ENCODE measurements at regions not wholly inside any gene's neighbourhood (a gene's known extent, or its start where the extent isn't known, plus 50 kb on each side); places are given as distances from the start of the nearest gene placed in this dataset.
"Not testable (repeated sequence)": the region's sequence is repeated elsewhere in the genome, so short reads cannot be mapped to it uniquely, and the experiment has no call there.

DNA sequence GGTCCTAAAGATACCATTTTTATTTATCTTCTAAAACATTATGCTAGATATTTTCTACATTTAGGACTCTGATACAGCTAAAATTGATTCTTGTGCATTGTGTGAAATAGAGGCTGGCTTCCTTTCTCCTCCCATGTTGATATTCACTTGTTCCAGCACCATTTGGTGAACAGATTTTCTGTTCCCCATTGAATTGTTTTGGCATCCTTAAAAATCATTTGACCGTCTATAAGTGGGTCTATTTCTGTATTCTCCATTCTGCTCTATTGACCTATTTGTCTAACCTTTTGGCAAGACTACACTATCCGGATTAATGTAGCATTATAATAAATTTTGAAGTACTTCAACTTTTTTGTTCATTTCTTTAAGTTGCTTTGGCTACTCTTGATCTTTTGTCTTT is 2689.2 kb downstream of the PCDH9 start:
- DNase-seq (ENCODE audit: low spot score): no peak

DNA sequence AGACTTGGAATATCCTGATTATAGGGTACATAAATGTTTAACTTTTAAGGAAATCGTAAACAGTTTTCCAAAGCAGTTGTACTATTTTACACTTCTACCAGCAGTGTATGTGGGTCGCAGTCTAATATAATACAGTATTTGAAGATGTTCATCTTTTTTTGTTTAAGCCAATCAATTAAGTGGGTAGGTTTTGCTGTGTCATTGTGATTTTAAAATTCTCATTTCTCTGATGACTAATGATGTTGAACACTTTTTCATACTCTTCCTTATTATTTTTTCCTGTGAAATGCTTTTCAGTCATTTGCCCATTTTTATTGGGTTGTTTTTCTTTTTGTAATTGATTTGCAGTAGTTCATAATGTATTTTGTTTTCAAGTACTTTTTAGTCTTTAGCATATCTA is 2689.7 kb downstream of the PCDH9 start:
- no peak for DNase-seq (ENCODE audit: low spot score)

DNA sequence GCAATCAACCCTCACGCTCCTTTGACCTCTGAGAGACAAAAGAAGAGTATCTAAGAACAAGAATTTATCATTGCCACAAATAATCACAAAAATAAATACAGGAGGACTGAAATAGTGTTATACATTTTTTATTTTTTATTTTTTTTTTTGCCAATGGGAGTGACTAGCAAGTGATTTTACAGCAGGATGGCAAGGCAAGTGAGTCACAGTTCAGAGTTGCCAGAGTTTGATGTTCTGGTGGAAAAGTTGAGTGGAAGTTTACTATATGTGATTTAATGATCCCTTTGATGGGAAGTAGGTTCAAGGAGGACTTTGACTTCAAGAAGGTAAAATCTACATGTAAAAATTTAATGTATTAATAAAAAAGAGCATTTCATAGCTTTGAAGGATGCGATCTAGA is 2691.4 kb downstream of the PCDH9 start:
- DNase-seq (ENCODE audit: low spot score): no peak

DNA sequence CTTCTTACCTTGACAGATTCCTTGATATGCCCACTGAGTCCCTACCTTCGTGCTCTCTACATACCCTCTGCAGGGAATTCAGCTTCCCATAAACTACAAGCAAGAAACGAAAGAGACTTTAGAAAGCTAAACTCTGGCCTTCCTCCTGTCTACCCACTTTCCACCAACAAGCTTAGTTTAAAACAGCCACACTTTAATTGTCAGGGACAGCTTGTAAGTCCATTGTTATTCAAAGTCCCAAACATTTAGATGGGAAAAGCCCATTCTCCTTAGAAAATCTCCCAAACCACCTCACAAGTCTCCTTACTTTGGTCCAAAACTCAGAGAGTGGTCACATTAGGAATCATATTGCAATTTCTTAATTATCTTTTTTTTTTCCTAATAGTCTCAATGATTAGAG is 2695.8 kb downstream of the PCDH9 start:
- no peak for DNase-seq (ENCODE audit: low spot score)

DNA sequence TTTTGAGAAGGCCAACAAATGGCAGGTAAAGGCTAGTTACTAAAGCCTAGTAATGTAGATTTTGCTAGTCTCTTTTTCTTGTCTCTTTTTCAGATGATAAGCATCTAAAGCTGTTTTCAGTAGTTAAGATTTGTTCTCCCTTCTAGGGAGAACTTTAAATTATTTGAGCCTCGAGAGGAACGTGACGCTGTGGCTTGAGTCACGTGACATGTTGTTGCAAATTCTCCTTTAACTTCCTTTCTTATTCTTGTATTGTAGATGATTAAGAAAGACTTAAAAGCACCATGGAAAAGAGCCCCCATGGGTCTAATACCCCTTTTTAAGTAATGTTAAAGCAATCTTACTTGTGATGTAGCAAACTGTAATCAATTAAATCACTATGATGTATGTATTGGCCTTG is 2698.7 kb downstream of the PCDH9 start:
- no peak for DNase-seq (ENCODE audit: low spot score)

DNA sequence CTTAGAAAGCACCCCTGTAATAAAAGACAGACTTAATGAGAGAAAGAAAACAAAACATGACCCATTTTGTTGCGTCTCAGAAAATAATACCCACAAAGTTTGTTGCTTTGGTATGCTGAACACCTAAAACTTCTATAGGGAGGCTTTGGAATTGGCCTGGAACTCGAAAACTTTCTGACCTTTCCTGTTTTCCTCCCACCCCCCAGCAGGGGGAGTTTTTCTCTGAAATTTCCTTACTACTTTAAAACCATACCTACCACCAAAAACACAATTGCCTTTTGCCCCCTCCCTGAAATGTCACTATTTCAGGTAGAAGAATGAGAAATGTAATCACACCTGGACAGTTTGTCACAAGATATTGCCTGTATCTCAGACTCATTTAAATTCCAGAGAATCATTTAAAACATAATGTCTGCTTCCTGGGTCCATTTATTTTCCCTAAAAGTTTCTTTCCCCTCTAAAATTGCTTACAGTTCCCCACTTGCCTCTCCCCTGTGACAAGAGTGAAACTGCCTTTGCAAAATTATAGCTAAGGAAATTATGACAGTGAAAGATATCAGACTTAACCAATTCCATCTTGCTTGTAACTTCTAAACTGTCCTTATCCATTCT is 2700.2 kb downstream of the PCDH9 start:
- DNase-seq (ENCODE audit: low spot score): peak; percentile 13

DNA sequence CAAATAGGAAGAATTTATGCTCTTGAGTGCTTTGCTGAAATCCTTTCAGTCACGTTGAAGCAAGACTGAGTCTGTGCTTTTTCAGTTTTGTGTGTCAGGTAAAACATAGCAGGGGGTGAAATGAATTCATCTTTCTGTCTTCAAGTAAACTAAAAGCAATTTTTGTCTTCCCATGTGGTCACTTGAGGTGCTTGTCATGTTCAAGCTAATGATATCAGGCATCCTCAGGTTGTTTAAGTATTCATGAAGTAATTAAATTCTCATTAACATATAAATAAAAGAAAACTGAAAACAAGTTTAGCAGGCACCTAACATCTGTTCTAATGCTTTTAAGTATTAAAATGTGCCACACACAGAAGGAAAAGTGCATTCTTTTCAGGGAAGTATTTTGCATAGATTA is 2701.3 kb downstream of the PCDH9 start:
- DNase-seq (ENCODE audit: low spot score): no peak

DNA sequence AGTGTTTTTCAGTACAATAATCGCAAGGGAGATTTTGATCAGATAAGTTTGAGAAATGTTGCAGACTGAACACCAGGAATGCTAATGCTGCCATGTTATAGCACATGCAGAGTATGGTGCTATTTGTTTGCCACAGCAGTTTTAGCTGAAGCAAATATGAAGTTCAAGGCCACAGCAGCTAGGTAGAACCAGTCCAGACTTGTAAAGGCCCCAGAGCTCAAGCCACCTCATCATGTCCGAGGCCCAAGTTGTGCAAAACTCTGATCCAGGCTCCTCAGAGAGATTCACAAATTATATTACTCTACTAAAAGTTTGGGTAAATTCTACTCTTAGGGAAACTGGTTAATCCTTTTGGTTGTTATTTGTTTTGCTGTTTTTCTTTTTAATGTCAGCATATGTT is 2702.6 kb downstream of the PCDH9 start:
- no peak for DNase-seq (ENCODE audit: low spot score)

DNA sequence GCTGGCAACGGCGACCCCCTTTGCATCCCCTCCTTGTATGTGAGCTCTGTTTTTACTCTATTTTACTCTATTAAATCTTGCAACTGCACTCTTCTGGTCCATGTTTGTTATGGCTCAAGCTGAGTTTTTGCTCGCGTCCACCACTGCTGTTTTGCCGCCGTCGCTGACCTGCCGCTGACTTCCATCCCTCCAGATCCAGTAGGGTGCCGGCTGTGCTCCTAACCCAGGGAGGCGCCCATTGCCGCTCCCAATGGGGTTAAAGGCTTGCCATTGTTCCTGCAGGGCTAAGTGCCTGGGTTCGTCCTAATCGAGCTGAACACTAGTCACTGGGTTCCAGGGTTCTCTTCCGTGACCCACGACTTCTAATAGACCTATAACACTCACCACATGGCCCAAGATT is 2704.4 kb downstream of the PCDH9 start:
- no peak for DNase-seq (ENCODE audit: low spot score)

DNA sequence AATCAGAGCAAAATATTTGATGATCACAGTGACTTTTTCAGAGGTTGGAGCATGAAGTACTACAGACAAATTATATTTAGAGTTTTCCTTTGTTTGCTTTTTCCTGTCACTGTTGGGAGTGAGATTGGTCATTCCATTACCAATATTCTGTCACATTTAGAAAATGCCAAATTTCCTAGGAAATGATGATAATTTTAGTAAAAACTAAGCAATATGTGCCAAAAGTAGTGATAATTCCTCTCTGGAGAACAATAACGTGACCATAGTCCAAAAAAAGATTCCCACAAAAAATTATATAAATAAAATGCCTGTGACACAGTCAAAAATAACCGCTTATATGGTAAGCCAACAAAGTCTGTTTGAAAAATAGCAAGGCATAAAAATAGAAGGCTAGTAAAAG is 2719.4 kb downstream of the PCDH9 start:
- no peak for DNase-seq (ENCODE audit: low spot score)

DNA sequence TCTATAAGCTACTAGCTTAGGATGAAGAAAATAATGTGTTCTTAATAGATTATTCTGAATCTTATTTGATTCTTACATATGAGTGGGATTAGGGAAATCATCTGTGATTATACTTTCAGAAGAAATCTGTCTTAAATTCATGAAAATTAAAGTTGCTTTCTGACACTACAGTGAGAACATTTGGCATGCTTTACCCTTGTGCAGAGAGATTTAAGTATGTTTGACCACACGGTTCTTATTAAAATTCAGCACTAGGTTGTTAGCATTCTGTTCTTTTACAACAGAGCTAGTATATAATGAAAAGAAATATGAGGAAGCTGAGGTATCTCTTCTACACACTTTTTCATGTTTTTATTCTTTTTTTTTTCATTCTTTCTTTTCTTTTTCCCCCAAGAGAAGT is 2723.9 kb downstream of the PCDH9 start:
- no peak for DNase-seq (ENCODE audit: low spot score)

DNA sequence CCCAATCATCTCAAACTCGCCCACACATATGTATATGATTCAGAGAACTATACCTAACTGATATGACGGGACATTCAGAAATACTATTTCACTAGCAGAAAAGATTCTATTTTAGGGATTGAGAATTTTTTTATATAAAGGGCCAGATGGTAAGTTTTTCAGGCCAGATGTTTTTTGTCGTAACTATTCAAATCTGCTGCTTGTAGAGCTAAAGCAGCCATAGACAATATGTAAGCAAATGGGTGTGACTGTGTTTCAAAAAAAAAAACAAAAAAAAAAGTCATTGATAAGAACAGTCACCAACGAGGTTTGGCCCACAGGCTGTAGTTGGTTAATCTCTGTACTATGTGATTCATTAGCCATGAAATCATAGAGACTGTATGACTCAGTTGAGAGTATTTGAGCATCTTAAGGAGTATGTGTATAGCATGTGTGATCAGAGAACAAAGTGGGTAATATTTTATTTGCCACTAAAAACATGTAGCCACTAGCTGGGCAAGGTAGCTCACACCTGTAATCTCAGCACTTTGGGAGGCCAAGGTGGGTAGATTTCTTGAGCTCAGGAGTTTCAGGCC is 2724.7 kb downstream of the PCDH9 start:
- DNase-seq (ENCODE audit: low spot score): no peak

DNA sequence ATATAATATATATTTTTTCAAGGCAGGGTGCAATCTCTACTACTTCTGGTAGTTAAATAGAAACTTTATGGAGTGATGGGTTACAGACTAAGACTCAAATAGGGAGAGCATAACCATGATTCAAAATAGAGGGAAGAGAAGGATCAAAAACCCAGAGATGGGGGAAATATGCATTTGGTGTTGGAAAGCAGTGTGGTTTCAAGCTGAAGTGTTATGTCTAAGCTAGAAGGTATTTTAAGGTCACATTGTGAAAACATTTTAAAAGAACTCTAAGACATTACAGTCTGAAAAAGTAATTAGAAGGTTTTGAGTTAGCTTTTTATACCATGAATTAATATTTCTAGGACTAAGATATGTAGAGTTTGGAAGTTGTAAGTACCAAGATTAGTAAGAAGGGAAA is 2741.4 kb downstream of the PCDH9 start:
- no peak for DNase-seq (ENCODE audit: low spot score)

DNA sequence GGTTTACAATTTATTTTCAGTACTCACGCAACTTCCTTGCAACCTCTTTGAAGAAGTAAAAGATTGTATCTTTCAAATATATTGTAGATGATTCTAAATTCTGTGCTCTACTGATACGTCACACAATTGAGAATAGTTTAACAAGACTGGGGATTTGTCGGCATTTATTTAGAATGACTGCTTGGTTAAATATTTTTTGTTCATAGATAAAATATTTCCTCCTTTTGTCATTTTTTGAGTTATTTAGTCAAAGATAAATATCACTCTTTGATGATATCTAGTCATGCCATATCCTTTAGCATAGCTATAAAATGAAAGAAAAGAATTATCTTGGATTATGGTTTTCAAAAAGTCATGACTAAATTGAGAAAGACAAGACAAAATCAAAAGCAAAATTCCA is 2747.8 kb downstream of the PCDH9 start:
- no peak for DNase-seq (ENCODE audit: low spot score)

DNA sequence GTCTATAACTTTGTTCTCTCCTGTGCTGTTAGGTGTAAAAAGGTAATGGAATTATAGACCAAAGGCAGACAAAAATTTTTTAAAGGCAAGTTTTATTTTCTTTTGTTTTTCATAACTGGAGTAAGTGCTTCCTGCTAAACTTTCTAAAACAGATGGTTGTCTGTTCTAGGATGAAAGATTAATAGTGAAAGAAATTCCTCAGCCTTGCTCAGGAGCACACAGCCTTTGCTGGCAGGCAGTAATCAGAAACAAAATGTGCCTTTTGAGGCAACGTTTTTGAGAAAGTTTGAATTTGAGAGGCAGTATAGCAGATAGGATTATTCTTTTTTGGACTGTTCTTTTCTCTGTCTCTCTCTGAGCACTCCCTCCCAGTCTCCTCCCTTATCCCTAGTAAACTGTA is 2749.5 kb downstream of the PCDH9 start:
- no peak for DNase-seq (ENCODE audit: low spot score)

DNA sequence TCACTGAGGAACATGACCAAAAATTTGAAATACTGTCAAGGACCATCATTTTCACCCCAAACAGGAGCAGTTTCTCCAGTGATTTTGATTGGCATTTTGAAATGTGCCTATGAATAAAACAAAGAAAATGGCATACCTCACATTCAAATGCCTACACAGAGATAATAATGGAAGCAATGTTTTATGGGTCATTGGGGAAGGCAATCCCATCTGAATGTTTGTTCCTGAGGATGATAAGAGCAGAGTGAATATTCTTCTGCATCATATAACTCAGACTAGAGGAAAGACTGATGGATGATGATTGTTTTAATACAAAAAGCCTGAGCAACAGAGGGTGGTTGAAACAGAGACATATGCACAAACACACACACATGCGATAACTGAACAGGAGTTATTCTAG is 2749.9 kb downstream of the PCDH9 start:
- no peak for DNase-seq (ENCODE audit: low spot score)

DNA sequence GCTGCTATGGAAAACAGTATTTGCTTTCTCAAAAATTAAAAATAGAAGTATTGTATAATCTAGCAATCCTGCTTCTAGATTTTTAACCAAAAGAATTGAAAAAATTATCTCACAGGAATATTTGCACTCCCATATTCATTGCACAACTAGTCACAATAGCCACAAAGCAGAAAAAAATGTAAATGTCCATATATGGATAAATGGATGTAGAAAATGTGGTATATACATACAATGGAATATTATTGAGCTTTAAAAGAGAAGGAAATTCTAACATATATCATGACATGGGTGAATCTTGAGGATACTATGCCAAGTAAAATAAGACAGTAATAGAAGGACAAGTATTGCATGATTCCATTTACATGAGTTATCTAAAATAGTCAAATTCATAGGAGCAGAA is 2753.0 kb downstream of the PCDH9 start:
- no peak for DNase-seq (ENCODE audit: low spot score)

DNA sequence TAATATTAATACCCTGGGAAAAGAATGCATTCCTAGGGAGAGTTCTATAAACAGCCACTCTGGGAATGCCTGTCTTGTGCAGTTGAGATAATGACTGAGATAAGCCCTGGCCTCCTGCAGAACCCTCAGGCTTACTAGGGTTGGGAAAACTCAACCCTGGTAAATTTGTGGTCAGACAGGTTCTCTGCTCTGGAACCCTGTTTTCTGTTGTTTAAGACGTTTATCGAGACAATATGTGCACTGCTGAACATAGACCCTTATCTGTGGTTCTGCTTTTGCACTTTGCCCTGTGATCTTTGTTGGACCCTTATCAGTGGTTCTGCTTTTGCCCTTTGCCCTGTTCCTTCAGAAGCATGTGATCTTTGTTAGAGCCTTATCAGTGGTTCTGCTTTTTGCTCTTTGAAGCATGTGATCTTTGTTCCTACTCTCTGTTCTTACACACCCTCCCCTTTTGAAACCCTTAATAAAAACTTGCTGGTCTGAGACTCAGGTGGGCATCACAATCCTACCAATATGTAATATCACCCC is 2754.0 kb downstream of the PCDH9 start:
- not testable (repeated sequence) for DNase-seq (ENCODE audit: low spot score)

DNA sequence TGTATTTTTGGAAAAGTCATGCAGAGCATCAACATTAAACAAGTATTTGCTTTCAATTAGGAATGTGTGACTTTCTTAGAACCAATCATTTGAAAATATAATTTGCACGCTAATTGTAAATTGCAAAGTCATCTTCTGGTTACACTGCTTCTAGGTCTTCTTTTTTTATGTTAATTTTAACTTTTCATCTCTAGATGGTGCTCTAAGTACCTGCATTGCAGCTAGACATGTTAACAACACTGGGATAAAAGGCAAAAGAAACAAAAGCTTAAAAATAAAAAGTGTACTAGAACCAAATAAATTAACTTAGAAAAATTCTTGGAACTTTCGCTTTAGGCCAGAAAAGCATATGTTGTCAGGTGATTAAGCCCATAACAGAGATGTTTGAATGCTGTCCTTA is 2758.2 kb downstream of the PCDH9 start:
- peak; percentile 21 for DNase-seq (ENCODE audit: low spot score)

DNA sequence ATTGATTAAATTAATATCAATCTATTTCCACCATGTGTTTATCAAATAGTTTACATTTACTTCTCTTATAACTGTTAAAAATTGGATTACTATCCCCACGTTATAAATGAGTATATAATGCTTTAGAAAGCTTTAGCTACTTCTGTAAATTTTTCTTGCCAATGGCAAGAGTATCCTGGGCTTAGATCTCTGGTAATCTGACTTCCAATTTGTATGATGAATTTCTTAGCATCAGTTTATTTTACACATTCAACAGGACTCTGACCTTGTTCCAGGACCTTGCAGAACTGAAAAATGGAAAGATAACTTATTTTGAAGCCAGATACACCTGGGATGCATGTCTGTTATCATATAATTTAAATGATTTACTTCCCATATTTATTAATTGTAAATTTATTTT is 2759.4 kb downstream of the PCDH9 start:
- no peak for DNase-seq (ENCODE audit: low spot score)

DNA sequence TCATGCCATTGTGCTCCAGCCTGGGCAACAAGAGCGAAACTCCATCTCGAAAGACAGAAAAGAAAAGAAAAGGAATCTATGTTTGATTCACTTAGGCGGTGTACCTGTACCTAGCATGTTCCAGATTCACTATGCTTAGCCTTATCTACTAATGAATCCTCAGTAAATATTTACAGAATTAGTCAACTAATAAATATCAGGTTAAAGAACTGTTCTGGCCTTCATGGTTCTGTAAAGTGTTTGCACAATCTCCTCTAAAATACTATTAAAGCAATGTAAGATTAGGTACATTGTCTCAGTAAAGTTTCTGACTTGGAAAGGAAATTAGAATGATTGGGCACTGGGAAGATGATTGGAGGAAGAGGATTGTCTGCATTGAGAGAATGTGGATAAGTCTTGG is 2770.4 kb downstream of the PCDH9 start:
- no peak for DNase-seq (ENCODE audit: low spot score)

DNA sequence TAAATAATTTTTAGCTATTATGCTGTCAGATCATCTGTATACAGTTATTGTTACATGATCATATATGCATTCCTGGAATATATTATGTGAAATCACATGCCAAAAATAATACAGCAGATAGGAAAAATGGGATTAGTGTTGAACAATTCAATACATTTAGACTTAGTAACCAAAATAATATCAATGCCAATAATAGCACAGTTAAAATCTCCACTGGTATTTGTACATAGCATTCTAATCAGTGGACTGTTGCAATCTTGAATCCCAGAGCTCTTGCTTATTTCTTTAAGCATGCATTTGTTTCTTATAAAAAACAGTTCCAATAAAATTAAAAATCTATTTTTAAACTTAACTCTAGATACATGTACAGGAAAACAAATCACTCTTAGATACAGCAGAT is 2772.2 kb downstream of the PCDH9 start:
- no peak for DNase-seq (ENCODE audit: low spot score)

DNA sequence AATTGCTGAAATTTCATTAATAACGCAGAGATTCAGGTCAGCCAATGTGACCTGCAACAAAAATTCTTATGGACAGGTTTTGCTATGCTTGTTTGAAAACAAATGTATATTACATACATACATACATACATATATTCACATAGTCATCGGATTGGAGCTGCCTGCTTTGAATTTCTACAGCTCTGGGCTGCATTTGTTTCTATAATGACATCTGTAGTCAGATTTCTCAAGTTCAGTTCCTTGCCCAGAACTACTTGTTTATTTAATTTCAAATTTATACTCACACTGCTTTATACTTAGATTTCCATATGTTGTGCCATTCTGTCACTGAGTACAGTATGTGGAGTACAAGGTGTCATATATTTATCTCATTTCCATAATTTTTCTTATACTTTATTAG is 2775.0 kb downstream of the PCDH9 start:
- DNase-seq (ENCODE audit: low spot score): no peak

DNA sequence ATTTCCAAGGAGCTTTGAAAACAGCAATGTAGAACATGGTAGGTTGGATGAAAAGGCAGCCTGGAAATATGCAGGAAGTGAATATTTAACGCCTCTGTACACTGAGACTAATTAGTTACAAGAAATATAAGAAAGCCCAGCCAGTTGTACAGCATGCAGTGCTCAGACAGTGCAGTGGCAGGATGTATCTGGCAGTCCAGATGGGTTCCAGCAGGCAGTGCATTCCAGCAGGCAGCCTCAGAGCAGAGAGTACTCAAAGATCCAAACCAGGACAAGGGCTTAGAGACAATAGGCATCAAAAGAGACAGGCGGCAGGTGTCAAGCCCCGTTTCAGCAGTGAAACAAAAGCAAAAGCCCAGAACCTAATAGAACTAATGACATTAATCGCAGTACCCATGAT is 2776.3 kb downstream of the PCDH9 start:
- no peak for DNase-seq (ENCODE audit: low spot score)
